GM19023 (cell line): ENCODE measurements at regions not wholly inside any gene's neighbourhood (a gene's known extent, or its start where the extent isn't known, plus 50 kb on each side); places are given as distances from the start of the nearest gene placed in this dataset.

Experiments
- ATAC-seq: cut with Tn5 transposase; IDR thresholded peaks from one replicate; pipeline ENCODE4 v1.9.1; 2021; ENCODE audit warnings: mild to moderate bottlenecking, moderate library complexity; ENCODE audit not compliant: unreplicated experiment

DNA sequence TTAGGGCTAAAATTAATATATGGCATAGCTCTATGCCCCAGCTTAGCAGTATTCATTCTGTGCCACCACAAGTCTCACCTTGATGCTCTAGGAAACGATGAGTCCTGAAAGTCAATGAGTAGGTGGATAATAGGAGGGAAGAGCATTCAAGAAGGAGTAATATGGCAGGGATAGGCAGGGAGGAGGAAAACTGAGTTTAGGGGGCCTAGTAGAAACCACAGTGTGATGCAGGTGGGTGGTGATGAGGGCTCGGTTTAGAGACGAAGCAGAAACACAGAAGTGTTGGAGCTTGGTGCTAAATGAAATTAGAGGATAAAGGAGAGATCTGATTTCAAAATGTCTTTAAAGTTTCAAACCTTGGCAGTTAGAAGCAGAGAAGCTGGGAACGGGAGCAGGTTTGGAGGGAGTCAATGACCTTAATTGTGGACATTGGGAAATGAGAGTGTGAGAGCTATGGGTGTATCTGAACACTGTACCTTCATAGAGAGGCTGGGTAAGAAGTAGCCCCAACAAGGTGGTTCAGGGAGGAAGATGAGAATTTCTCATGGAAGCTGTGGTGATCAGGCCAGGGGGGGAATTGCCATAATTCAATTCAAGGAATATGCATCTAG lies 144.7 kb upstream of the CPSF6 start:
- no peak for ATAC-seq

- ATAC-seq = no peak
Measured at GRCh38 chr12:69095765-69096477, 143.4 kb upstream of the CPSF6 start.

GRCh38 chr12:69096669-69097335 lies 142.6 kb upstream of the CPSF6 start:
- ATAC-seq = no peak

- no peak for ATAC-seq
Measured at GRCh38 chr12:69097619-69098368, 141.6 kb upstream of the CPSF6 start.

DNA sequence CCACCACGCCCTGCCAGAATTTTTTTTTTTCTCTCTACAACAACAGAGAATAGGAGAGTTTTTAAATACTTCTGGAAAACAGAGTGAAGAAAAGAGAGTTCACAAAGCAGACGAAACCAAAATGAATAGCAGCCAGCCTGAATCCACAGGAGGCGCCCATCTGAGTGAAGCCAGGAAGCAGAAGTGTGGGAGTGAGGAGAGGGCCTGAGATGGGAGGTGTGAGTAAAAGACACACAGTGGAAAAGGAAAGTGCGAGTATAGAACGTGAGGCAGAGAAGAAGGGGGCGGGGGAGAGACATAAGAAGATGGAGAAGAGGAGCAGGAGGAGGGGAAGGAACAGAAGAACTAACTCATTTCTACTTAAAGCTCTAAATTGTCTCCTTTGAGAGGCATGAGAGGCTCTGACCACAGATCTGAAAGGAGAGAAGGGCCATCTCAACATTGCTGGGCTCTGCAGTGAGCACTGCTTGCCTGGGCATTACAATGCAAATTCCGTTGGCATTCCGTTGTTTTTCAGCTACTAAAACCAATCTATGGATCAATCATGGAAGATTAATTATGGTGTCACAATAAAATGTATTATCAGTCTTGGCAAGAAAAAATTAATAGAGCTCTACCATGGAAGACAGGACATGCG lies 140.1 kb upstream of the CPSF6 start:
- no peak for ATAC-seq

GRCh38 chr12:69101505-69101904 lies 137.9 kb upstream of the CPSF6 start:
- no peak for ATAC-seq

- no peak for ATAC-seq
Measured at GRCh38 chr12:69102856-69103255, 136.5 kb upstream of the CPSF6 start.

DNA sequence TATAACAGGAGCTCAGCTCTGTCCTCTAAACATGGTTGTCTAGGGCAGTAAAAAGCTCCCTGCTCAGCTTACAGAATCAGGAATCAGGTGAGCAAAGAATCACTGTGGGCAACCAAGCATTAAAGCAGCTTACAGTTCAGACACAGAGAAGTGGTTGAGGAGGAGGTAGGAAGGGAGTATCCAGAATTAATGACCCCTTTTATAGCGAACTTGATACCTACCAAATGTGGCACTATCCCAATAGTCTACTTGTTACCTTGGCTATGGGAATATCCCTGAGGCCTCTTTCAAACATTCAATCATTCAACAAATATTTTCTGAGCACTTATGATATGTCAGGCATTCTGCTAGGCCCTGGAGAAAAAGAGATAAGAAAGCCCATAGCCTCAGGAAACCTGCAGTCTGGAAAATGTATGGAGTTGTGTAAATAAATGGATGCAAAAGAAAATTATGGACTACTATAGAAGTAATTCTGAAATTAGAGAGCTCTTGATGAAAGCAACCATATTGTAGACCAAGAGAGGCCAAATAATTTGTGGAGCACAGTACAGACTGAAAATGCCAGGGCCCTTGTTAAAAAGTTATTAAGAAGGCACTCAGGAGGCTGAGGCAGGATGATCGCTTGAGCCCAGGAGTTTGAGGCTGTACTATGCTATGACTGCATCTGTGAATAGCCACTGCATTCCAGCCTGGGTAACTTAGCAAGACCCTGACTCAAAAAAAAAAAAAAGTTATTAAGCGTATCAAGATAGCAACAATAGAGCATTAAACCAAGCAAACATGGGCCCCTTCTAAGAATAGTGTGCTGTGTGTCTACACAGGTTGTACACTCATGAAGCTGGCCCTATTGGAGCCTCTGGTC lies 134.0 kb upstream of the CPSF6 start:
- no peak for ATAC-seq

- no peak for ATAC-seq
Measured at GRCh38 chr12:69106482-69107118, 132.8 kb upstream of the CPSF6 start.

GRCh38 chr12:69107541-69107940 lies 131.8 kb upstream of the CPSF6 start:
- ATAC-seq = no peak

DNA sequence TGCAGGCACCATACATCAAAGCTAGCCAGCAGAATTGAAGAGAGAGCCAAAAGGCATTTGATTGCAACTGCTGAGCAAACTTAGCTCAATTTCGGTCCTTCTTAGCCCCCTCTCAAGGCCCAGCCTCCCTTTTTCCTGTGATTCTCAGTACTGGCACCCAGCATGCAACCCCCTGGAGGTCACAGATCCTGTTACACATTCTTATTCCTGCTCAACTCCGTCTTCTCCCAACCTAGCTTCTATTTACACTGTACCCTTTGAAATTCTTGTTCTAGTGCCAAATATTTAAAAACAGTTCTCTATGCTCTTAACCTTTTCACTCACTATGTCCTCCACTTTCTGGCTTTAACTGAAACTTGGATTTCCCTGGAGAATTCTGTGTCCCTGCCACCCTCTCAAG lies 131.3 kb upstream of the CPSF6 start:
- no peak for ATAC-seq

- no peak for ATAC-seq
Measured at GRCh38 chr12:69112616-69113015, 126.8 kb upstream of the CPSF6 start.

DNA sequence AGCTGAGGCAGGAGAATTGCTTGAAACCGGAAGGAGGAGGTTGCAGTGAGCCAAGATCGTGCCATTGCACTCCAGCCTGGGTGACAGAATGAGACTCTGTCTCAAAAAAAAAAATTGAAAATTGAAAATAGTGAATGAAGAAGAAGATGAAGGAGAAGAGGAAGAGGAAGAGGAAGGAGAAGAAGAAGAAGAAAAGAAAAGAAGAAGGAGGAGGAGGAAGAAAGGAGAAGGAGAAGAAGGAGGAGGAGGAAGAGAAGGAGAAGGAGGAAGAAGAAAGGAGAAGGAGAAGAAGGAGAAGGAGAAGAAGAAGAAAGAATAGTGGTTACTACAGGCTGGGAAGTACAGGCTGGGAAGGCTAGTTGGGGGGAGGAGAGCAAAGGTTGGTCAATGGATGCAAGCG lies 124.3 kb upstream of the CPSF6 start:
- no peak for ATAC-seq

GRCh38 chr12:69115951-69116350 lies 123.4 kb upstream of the CPSF6 start:
- ATAC-seq = no peak

DNA sequence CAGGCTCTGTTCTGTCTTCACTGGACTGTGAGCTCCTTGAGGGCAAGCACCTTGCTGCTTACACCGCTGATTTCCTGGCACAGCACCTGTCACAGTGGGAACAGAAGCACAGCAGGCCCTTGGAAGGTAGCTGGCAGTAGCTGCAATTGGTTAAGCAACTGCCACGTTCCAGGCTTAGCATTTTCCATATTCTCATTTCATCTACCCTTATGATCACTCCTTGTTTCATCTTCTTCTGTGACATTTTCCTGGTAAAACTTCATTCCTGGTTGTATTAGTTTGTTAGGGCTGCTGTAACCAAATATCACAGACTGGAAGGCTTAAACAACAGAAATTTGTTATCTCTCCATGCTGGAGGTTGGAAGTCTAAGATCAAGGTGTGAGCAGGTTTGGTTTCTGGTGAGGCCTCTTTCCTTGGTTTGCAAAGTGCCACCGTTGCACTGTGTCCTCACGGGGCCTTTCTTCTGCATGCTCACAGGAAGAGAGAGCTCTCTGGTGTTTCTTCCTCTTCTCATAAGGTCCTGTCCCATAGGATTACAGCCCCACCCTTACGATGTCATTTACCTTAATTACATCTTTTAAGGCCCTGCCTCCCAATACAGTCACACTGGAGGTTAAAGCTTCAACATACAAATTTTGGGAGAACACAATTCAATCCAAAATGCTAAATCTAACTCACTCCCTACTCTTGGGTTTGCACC lies 121.7 kb upstream of the CPSF6 start:
- ATAC-seq = no peak

DNA sequence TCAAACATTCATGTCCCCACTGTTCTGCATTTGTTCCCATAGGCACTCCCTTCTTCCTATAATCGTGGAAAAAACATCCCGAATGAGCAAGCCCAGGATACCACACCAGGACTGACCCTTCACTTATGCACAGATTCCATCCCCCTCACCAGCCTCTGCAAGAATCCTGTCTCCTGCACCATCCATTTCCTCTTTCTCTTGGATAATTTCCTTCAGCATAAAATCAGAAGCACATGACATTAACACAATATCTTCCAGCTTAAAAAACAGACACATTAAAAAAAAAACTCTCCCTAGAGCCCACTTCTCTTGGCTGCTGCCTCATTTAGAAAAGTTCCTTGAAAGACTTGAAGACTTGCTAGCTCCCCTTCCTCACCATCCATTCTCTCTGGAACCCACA lies 120.9 kb upstream of the CPSF6 start:
- ATAC-seq = no peak

DNA sequence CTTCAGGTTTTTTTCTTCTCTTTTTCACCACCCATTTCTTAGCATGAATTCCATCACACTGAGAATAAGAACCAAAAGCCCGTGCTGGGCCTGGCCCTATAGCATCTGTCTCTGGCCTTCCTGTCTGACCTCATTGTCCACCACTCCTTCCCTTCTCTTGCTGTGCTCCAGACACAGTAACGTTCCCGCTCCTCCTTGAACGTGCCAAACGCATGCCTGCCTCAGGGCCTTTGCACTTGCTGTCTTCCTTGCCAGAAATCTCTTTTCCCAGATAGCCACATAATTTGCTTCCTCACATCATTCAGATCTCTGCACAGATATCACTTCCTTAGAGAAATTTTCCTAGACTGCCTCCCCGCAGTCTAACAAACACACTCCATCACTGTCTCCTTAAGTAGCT lies 119.6 kb upstream of the CPSF6 start:
- ATAC-seq = no peak

GRCh38 chr12:69120354-69120753 lies 119.0 kb upstream of the CPSF6 start:
- no peak for ATAC-seq

DNA sequence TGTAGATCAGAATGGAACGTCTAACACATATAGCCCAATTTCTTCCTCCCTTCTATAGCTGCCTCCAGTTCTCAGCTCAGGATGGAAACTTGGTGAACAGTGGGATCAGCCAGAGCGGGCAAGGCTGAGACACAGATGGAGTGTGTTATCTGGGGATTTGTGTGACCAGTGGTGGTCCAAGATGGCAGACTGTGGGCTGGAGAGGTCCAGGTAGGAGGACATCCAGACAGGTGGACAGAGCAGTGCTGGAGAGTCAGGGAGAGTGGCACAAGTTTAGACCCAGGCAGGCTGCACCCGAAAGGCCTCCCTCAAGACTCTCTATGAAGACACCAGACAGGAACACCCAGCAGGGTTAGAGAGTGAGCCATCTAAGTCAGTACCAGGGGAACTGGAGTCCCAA lies 116.1 kb upstream of the CPSF6 start:
- no peak for ATAC-seq
